ENCODE measurements at regions not wholly inside any gene's neighbourhood (a gene's known extent, or its start where the extent isn't known, plus 50 kb on each side); places are given as distances from the start of the nearest gene placed in this dataset.

DNA sequence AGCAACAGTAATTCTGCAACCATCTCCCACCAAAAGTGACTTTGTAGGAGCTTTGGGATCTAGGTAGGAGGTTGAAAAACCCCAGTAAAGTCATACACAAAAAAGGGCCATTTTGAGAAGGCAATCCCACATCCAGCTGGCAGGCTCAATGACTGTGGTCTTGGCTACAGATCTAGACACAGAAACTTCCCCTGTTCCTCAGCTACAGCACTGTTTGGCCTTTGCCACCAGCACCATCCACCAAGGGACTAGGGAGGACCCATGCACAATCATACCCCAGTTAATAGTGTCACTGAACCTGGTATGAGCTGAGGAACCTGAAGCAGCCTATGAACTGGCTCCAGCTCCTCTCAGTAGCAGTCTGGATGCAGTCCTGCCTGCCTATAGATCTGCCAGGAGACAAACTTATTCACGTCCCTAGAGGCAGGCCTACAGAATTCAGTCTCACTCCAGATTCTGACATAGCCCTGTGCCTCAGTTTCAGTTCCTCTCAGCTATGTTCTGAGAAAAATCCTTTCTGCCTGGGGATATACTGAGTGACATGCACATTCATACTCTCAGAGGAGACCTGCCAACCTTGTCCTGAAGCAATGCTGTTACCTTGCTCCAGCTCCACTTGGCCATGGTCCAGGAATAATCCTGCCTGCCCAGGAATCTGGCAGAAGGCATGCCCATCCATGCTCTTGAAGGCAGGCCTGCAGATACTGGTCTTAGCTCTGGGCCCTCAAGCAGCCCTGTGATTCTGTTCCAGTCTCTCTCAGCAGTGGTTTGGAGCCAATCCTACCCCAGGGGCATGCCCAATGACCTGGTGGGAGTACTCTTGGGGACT is 2048.3 kb upstream of the PCDH20 start:
- TF ChIP-seq CTCF (IDR thresholded peaks at IDR 0.05; ENCODE audit: insufficient read depth, low read length, poor library complexity, severe bottlenecking) (no peak), EZH2phosphoT487 (conservative IDR thresholded peaks at IDR 0.05; ENCODE audit: low read length) (no peak)

Data from SU-DHL-6 (cell line).